GM19025 (cell line): ENCODE measurements at regions not wholly inside any gene's neighbourhood (a gene's known extent, or its start where the extent isn't known, plus 50 kb on each side); places are given as distances from the start of the nearest gene placed in this dataset.
"Not testable (repeated sequence)": the region's sequence is repeated elsewhere in the genome, so short reads cannot be mapped to it uniquely, and the experiment has no call there.

ENCODE experiments used
- ATAC-seq: cut with Tn5 transposase; IDR thresholded peaks from one replicate; pipeline ENCODE4 v1.9.1; 2021; ENCODE audit warnings: mild to moderate bottlenecking, low read depth, moderate library complexity; ENCODE audit not compliant: unreplicated experiment

DNA sequence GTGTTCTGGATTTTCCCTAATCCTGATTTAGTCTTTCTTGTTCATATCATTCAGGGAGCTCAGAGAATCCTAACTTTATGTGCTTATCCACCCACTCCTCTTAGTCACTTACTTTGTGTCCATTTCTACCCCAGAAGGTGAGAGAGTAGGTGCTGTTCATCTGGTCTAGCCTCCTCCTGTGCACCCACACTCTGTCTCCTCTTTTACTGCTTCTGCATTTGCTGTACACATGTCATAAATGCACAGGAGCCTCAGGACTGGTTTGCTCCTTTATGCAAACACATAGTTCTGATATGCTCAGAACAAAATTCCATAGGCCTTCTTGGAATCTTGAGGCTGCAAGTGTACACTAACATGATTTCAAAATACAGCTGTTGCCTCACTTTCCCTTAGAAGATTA lies 1014.7 kb downstream of the PRIM2 start:
- ATAC-seq, result not testable (repeated sequence)

DNA sequence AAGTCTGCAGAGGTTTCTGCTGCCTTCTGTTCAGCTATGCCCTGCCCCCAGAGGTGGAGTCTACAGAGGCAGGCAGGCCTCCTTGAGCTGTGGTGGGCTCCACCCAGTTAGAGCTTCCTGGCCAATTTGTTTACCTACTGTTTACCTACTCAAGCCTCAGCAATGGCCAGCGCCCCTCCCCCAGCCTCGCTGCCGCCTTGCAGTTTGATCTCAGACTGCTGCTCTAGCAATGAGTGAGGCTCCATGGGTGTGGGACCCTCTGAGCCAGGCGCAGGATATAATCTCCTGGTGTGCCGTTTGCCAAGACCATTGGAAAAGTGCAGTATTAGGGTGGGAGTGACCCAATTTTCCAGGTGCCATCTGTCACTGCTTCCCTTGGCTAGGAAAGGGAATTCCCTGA lies 1024.9 kb downstream of the PRIM2 start:
- not testable (repeated sequence) for ATAC-seq

DNA sequence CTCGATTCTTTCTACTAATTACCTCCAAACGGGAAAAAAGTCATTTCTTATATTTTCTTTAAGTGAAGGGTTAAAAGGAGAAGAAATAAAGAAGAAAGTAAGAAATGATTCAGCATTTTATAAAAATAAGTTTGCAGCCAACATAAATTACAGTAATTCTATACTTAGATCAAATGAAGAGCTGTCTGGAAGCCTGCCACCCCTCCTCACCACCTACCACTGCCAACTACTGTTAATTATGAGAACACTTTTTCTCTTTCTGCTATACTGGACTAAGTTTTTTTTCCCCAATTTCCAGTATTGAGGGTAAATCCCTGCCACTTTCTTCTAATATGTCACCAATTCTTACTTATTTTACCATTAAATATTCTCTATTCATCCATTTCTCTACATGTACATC lies 1030.1 kb downstream of the PRIM2 start:
- not testable (repeated sequence) for ATAC-seq

DNA sequence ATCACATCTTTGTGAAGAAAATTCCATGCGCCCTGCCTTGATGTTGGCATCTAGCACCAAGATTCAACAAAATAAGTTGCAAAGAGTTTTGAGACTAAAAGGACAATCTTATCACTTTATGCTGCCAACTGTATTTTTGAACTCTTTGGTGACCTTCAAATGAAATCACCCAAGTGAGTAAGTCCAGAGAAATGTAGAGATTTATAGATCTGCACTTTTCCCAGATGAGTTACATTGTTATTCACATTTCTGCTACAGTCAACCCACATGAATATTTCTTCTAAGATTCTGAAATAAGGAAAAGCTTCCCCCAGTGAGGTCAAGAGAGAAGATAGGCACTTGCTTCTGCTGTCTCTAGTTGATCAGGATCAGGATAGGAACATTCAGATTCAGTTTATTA lies 1034.2 kb downstream of the PRIM2 start:
- ATAC-seq, result not testable (repeated sequence)

DNA sequence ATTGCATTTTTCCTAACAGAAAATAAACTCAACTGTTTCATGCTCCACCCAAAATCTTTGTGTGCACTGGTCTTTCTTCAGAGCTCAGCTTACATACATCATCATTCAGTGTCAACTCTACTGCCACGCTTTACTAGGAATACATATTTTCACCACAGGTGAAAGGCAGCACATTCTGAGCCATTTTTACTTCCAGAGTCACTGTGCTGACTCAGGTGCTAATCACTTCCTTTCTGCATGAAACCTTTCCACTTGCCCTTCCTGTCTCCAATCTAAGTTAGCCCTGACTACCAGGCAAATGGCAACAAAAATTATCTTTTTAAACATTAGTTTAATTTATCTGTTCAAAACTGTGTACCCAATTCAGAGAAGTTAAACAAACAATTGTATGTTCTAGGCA lies 1041.0 kb downstream of the PRIM2 start:
- not testable (repeated sequence) for ATAC-seq

DNA sequence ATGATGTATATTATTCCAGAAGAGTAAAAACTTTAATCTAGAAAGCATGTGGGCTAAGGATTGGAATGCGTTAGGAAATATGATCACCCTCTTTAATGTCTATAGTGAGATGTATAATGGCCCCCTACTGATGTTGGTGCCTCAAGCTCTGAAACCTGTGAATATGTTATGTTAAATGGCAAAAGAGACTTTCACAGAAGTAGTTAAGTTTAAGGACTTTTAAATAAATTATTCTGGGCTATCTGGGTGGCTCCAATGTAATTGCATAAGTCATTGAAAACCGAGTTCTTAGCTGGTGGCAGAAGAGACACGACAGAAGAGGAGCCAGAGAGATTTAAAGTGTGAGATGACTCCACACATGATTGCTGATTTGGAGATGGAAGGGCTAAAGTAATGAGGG lies 1048.4 kb downstream of the PRIM2 start:
- ATAC-seq, result not testable (repeated sequence)

DNA sequence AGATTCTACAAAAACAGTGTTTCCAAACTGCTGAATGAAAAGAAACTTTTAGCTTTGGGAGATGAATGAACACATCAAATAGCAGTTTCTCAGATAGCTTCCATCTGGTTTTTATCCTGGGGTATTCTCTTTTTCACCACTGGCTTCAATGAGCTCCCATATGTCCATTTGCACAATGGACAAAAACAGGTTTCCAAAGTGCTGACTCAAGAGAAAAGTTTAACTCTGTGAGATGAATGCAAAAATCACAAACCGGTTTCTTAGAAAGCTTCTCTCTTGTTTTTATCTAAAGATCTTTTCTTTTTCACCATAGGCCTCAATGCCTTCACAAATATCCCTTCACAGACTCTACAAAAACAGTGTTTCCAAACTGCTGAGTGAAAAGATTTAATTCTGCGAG lies 1089.2 kb downstream of the PRIM2 start:
- ATAC-seq, result not testable (repeated sequence)

DNA sequence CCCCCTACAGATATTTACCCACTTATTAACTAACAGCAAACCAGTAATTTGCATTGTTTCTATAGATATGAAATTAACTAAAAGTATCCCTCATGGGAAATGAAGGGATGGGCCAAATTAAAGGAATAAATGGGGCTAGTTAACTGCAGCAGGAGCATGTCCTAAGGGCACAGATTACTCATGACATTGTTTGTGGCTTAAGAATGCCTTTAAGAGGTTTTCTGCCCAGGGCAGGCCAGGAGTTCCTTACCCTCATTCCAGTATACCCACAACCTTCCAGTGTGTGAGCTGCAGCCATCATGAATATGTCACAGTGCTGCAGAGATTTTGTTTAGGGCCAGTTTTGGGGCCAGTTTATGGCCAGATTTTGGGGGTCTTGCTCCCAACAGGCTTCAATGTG lies 1101.9 kb downstream of the PRIM2 start:
- ATAC-seq, result no peak
